ENCODE measurements at regions not wholly inside any gene's neighbourhood (a gene's known extent, or its start where the extent isn't known, plus 50 kb on each side); places are given as distances from the start of the nearest gene placed in this dataset.
A peak's percentile ranks its signal among the peaks of the same experiment; 100 is the strongest.

- no peak for TF ChIP-seq JUND (IDR thresholded peaks at IDR 0.05; ENCODE audit: low read depth)
- no peak for DNase-seq (ENCODE audit: low read depth in 1 of 2, low spot score in 1 of 2)
- in situ Hi-C loops (cut with HindIII; ENCODE audit: low pct_unique_long_range_greater_than_20kb, low sequenced_read_pairs), result no loop called here
Observed at GRCh38 chr5:13498279-13498678, 446.2 kb downstream of the DNAH5 start.

GRCh38 chr5:13488254-13488931 lies 456.1 kb downstream of the DNAH5 start:
- DNase-seq (ENCODE audit: low read depth in 1 of 2, low spot score in 1 of 2), result no peak
- no peak for TF ChIP-seq JUND (IDR thresholded peaks at IDR 0.05; ENCODE audit: low read depth)
- in situ Hi-C loops (cut with HindIII; ENCODE audit: low pct_unique_long_range_greater_than_20kb, low sequenced_read_pairs), result no loop called here

- in situ Hi-C loops (cut with HindIII; ENCODE audit: low pct_unique_long_range_greater_than_20kb, low sequenced_read_pairs), result no loop called here
- DNase-seq (ENCODE audit: low read depth in 1 of 2, low spot score in 1 of 2), result no peak
- TF ChIP-seq JUND (IDR thresholded peaks at IDR 0.05; ENCODE audit: low read depth), result no peak
Observed at GRCh38 chr5:13480834-13481233, 463.7 kb downstream of the DNAH5 start.

- DNase-seq (ENCODE audit: low read depth in 1 of 2, low spot score in 1 of 2), result peak; percentile 53 to 74
- no peak for TF ChIP-seq JUND (IDR thresholded peaks at IDR 0.05; ENCODE audit: low read depth)
- in situ Hi-C loops (cut with HindIII; ENCODE audit: low pct_unique_long_range_greater_than_20kb, low sequenced_read_pairs), result no loop called here
Observed at GRCh38 chr5:13478831-13479465, 465.5 kb downstream of the DNAH5 start.

- no peak for TF ChIP-seq JUND (IDR thresholded peaks at IDR 0.05; ENCODE audit: low read depth)
- in situ Hi-C loops (cut with HindIII; ENCODE audit: low pct_unique_long_range_greater_than_20kb, low sequenced_read_pairs), result no loop called here
- DNase-seq (ENCODE audit: low read depth in 1 of 2, low spot score in 1 of 2), result no peak
Observed at GRCh38 chr5:13477118-13477737, 467.3 kb downstream of the DNAH5 start.

GRCh38 chr5:13472842-13473241 lies 471.6 kb downstream of the DNAH5 start:
- in situ Hi-C loops (cut with HindIII; ENCODE audit: low pct_unique_long_range_greater_than_20kb, low sequenced_read_pairs), result no loop called here
- no peak for DNase-seq (ENCODE audit: low read depth in 1 of 2, low spot score in 1 of 2)
- TF ChIP-seq JUND (IDR thresholded peaks at IDR 0.05; ENCODE audit: low read depth), result no peak

GRCh38 chr5:13470975-13471374 lies 473.5 kb downstream of the DNAH5 start:
- TF ChIP-seq JUND (IDR thresholded peaks at IDR 0.05; ENCODE audit: low read depth), result no peak
- DNase-seq (ENCODE audit: low read depth in 1 of 2, low spot score in 1 of 2), result no peak
- in situ Hi-C loops (cut with HindIII; ENCODE audit: low pct_unique_long_range_greater_than_20kb, low sequenced_read_pairs), result no loop called here

- in situ Hi-C loops (cut with HindIII; ENCODE audit: low pct_unique_long_range_greater_than_20kb, low sequenced_read_pairs), result no loop called here
- DNase-seq (ENCODE audit: low read depth in 1 of 2, low spot score in 1 of 2), result no peak
- TF ChIP-seq JUND (IDR thresholded peaks at IDR 0.05; ENCODE audit: low read depth), result no peak
Observed at GRCh38 chr5:13470263-13470662, 474.2 kb downstream of the DNAH5 start.

- no peak for TF ChIP-seq JUND (IDR thresholded peaks at IDR 0.05; ENCODE audit: low read depth)
Observed at GRCh38 chr5:13464532-13465193, 479.8 kb downstream of the DNAH5 start.

GRCh38 chr5:13460587-13460986 lies 483.9 kb downstream of the DNAH5 start:
- in situ Hi-C loops (cut with HindIII; ENCODE audit: low pct_unique_long_range_greater_than_20kb, low sequenced_read_pairs), result no loop called here
- TF ChIP-seq JUND (IDR thresholded peaks at IDR 0.05; ENCODE audit: low read depth), result no peak
- DNase-seq (ENCODE audit: low read depth in 1 of 2, low spot score in 1 of 2), result no peak

More at GRCh38 chr5:13464532-13465193, 479.8 kb downstream of the DNAH5 start:
- DNase-seq (ENCODE audit: low read depth in 1 of 2, low spot score in 1 of 2), result no peak
- in situ Hi-C loops (cut with HindIII; ENCODE audit: low pct_unique_long_range_greater_than_20kb, low sequenced_read_pairs), result no loop called here

- in situ Hi-C loops (cut with HindIII; ENCODE audit: low pct_unique_long_range_greater_than_20kb, low sequenced_read_pairs), result no loop called here
- DNase-seq (ENCODE audit: low read depth in 1 of 2, low spot score in 1 of 2), result no peak
- no peak for TF ChIP-seq JUND (IDR thresholded peaks at IDR 0.05; ENCODE audit: low read depth)
Observed at GRCh38 chr5:13454050-13454449, 490.4 kb downstream of the DNAH5 start.

- no peak for TF ChIP-seq JUND (IDR thresholded peaks at IDR 0.05; ENCODE audit: low read depth)
- DNase-seq (ENCODE audit: low read depth in 1 of 2, low spot score in 1 of 2), result no peak
- in situ Hi-C loops (cut with HindIII; ENCODE audit: low pct_unique_long_range_greater_than_20kb, low sequenced_read_pairs), result no loop called here
Observed at GRCh38 chr5:13448843-13449242, 495.6 kb downstream of the DNAH5 start.

GRCh38 chr5:13439430-13439829 lies 505.1 kb downstream of the DNAH5 start:
- no peak for TF ChIP-seq JUND (IDR thresholded peaks at IDR 0.05; ENCODE audit: low read depth)
- no peak for DNase-seq (ENCODE audit: low read depth in 1 of 2, low spot score in 1 of 2)
- in situ Hi-C loops (cut with HindIII; ENCODE audit: low pct_unique_long_range_greater_than_20kb, low sequenced_read_pairs), result no loop called here

Measured in T47D (cell line).